ENCODE measurements at regions not wholly inside any gene's neighbourhood (a gene's known extent, or its start where the extent isn't known, plus 50 kb on each side); places are given as distances from the start of the nearest gene placed in this dataset.
A peak's percentile ranks its signal among the peaks of the same experiment; 100 is the strongest.

GRCh38 chr3:104951426-104951825 is 415.3 kb upstream of the ALCAM start:
- no peak for ATAC-seq
- H3K4me1 Mint-ChIP-seq, result no peaks in the 10 kb centered on the region
- no peak overlapping the region for H3K27ac Mint-ChIP-seq
- DNase-seq, result no peak
- H3K4me3 Mint-ChIP-seq, result no peak overlapping the region
- H3K9me3 Mint-ChIP-seq, result no peaks in the 10 kb centered on the region
- H3K27me3 Mint-ChIP-seq, result no peaks in the 10 kb centered on the region

- no peak overlapping the region for H3K4me3 Mint-ChIP-seq
- no peaks in the 10 kb centered on the region for H3K9me3 Mint-ChIP-seq
- no peak for DNase-seq
- no peak overlapping the region for H3K27ac Mint-ChIP-seq
- no peaks in the 10 kb centered on the region for H3K27me3 Mint-ChIP-seq
- no peaks in the 10 kb centered on the region for H3K4me1 Mint-ChIP-seq
- ATAC-seq, result no peak
Observed at GRCh38 chr3:104952146-104952972, 414.4 kb upstream of the ALCAM start.

GRCh38 chr3:104956620-104957345 is 409.9 kb upstream of the ALCAM start:
- Mint-ChIP-seq H3K27me3 (no peaks in the 10 kb centered on the region), H3K27ac (no peak overlapping the region)

GRCh38 chr3:104960579-104960978 is 406.1 kb upstream of the ALCAM start:
- Mint-ChIP-seq H3K9me3 (no peaks in the 10 kb centered on the region), H3K27me3 (no peaks in the 10 kb centered on the region), H3K27ac (no peak overlapping the region), H3K4me1 (no peaks in the 10 kb centered on the region), H3K4me3 (no peak overlapping the region)
- no peak for DNase-seq
- ATAC-seq, result no peak

More at GRCh38 chr3:104956620-104957345, 409.9 kb upstream of the ALCAM start:
- Mint-ChIP-seq H3K9me3 (no peaks in the 10 kb centered on the region), H3K4me3 (no peak overlapping the region), H3K4me1 (no peaks in the 10 kb centered on the region)
- peak; percentile 26 for ATAC-seq
- DNase-seq, result no peak

- Mint-ChIP-seq H3K4me3 (no peak overlapping the region), H3K4me1 (no peaks in the 10 kb centered on the region), H3K27me3 (no peaks in the 10 kb centered on the region), H3K9me3 (peaks cover 0 to under 1% of the 10 kb centered on the region in 2 donors), H3K27ac (no peak overlapping the region)
- ATAC-seq (no peak), DNase-seq (no peak)
Observed at GRCh38 chr3:104961851-104962250, 404.9 kb upstream of the ALCAM start.

- no peak overlapping the region for H3K4me3 Mint-ChIP-seq
- H3K27me3 Mint-ChIP-seq, result no peaks in the 10 kb centered on the region
- no peaks in the 10 kb centered on the region for H3K9me3 Mint-ChIP-seq
- H3K4me1 Mint-ChIP-seq, result no peaks in the 10 kb centered on the region
- DNase-seq (no peak), ATAC-seq (no peak)
- H3K27ac Mint-ChIP-seq, result no peak overlapping the region
Observed at GRCh38 chr3:104974316-104974715, 392.4 kb upstream of the ALCAM start.

GRCh38 chr3:104977719-104978118 is 389.0 kb upstream of the ALCAM start:
- ATAC-seq (no peak), DNase-seq (no peak)
- no peak overlapping the region for H3K4me3 Mint-ChIP-seq
- no peaks in the 10 kb centered on the region for H3K9me3 Mint-ChIP-seq
- H3K27me3 Mint-ChIP-seq, result no peaks in the 10 kb centered on the region
- no peaks in the 10 kb centered on the region for H3K4me1 Mint-ChIP-seq
- no peak overlapping the region for H3K27ac Mint-ChIP-seq

GRCh38 chr3:104982130-104982529 is 384.6 kb upstream of the ALCAM start:
- Mint-ChIP-seq H3K9me3 (peaks cover 0 to 4% of the 10 kb centered on the region in 2 donors), H3K27ac (no peak overlapping the region), H3K4me3 (no peak overlapping the region), H3K4me1 (no peaks in the 10 kb centered on the region), H3K27me3 (no peaks in the 10 kb centered on the region)
- ATAC-seq (no peak), DNase-seq (no peak)

GRCh38 chr3:104987859-104988258 is 378.9 kb upstream of the ALCAM start:
- no peaks in the 10 kb centered on the region for H3K4me1 Mint-ChIP-seq
- ATAC-seq (no peak), DNase-seq (no peak)
- H3K4me3 Mint-ChIP-seq, result no peak overlapping the region
- no peak overlapping the region for H3K27ac Mint-ChIP-seq
- no peaks in the 10 kb centered on the region for H3K27me3 Mint-ChIP-seq
- H3K9me3 Mint-ChIP-seq, result peaks cover 0 to 4% of the 10 kb centered on the region in 2 donors

- no peaks in the 10 kb centered on the region for H3K27me3 Mint-ChIP-seq
- ATAC-seq (no peak), DNase-seq (no peak)
- H3K4me1 Mint-ChIP-seq, result no peaks in the 10 kb centered on the region
- peaks cover 0 to 4% of the 10 kb centered on the region in 2 donors for H3K9me3 Mint-ChIP-seq
- H3K27ac Mint-ChIP-seq, result no peak overlapping the region
- H3K4me3 Mint-ChIP-seq, result no peak overlapping the region
Observed at GRCh38 chr3:104988496-104988895, 378.2 kb upstream of the ALCAM start.

- H3K27ac Mint-ChIP-seq, result no peak overlapping the region
- H3K4me3 Mint-ChIP-seq, result no peak overlapping the region
- H3K9me3 Mint-ChIP-seq, result peaks cover 0 to 4% of the 10 kb centered on the region in 2 donors
- no peaks in the 10 kb centered on the region for H3K4me1 Mint-ChIP-seq
- DNase-seq, result no peak
- no peak for ATAC-seq
- H3K27me3 Mint-ChIP-seq, result no peaks in the 10 kb centered on the region
Observed at GRCh38 chr3:104989878-104990277, 376.8 kb upstream of the ALCAM start.

GRCh38 chr3:104990758-104991157 is 376.0 kb upstream of the ALCAM start:
- DNase-seq (no peak), ATAC-seq (no peak)
- H3K27me3 Mint-ChIP-seq, result no peaks in the 10 kb centered on the region
- H3K4me3 Mint-ChIP-seq, result no peak overlapping the region
- no peaks in the 10 kb centered on the region for H3K4me1 Mint-ChIP-seq
- H3K27ac Mint-ChIP-seq, result no peak overlapping the region
- H3K9me3 Mint-ChIP-seq, result peaks cover 0 to 4% of the 10 kb centered on the region in 2 donors

- Mint-ChIP-seq H3K4me3 (no peak overlapping the region), H3K9me3 (no peaks in the 10 kb centered on the region), H3K27me3 (no peaks in the 10 kb centered on the region), H3K4me1 (no peaks in the 10 kb centered on the region), H3K27ac (no peak overlapping the region)
- no peak for ATAC-seq
- DNase-seq, result no peak
Observed at GRCh38 chr3:104992676-104993075, 374.0 kb upstream of the ALCAM start.

- H3K9me3 Mint-ChIP-seq, result no peaks in the 10 kb centered on the region
- DNase-seq (no peak), ATAC-seq (no peak)
- H3K27me3 Mint-ChIP-seq, result no peaks in the 10 kb centered on the region
- H3K4me1 Mint-ChIP-seq, result no peaks in the 10 kb centered on the region
- no peak overlapping the region for H3K4me3 Mint-ChIP-seq
- no peak overlapping the region for H3K27ac Mint-ChIP-seq
Observed at GRCh38 chr3:105006164-105006563, 360.5 kb upstream of the ALCAM start.

GRCh38 chr3:105013657-105014056 is 353.1 kb upstream of the ALCAM start:
- ATAC-seq, result no peak
- no peak for DNase-seq
- no peak overlapping the region for H3K27ac Mint-ChIP-seq
- no peaks in the 10 kb centered on the region for H3K4me1 Mint-ChIP-seq
- no peaks in the 10 kb centered on the region for H3K27me3 Mint-ChIP-seq
- no peaks in the 10 kb centered on the region for H3K9me3 Mint-ChIP-seq
- H3K4me3 Mint-ChIP-seq, result no peak overlapping the region

GRCh38 chr3:105014631-105015030 is 352.1 kb upstream of the ALCAM start:
- H3K27ac Mint-ChIP-seq, result no peak overlapping the region
- H3K9me3 Mint-ChIP-seq, result no peaks in the 10 kb centered on the region
- H3K4me3 Mint-ChIP-seq, result no peak overlapping the region
- ATAC-seq, result no peak
- DNase-seq, result no peak
- no peaks in the 10 kb centered on the region for H3K27me3 Mint-ChIP-seq
- H3K4me1 Mint-ChIP-seq, result no peaks in the 10 kb centered on the region
